Liver (tissue), 8 donors: ENCODE measurements at regions not wholly inside any gene's neighbourhood (a gene's known extent, or its start where the extent isn't known, plus 50 kb on each side); places are given as distances from the start of the nearest gene placed in this dataset.

ENCODE experiments used
- DNase-seq: peaks from one replicate; pipeline ENCODE4 v3.0.0-alpha.2; 2017; ENCODE audit warnings: low spot score
- H3K27ac ChIP-seq, 2 donors: one replicate each; pipeline ENCODE4 v1.7.0; 2013; ENCODE audit warnings: inconsistent platforms in 2 of 2, low read length in 2 of 2, control low read depth in 1 of 2, low read depth in 1 of 2, mild to moderate bottlenecking in 1 of 2
- H3K27me3 ChIP-seq, 4 donors: one replicate each; pipeline versions ENCODE4 v1.6.1 to v1.7.0; 2013; ENCODE audit warnings: low read length in 3 of 4, inconsistent platforms in 1 of 4, mild to moderate bottlenecking in 1 of 4, moderate library complexity in 1 of 4; ENCODE audit not compliant: control insufficient read depth in 4 of 4, insufficient read depth in 4 of 4
- H3K36me3 ChIP-seq, 4 donors: one replicate each; pipeline versions ENCODE4 v1.6.1 to v1.7.0; 2013; ENCODE audit warnings: low read length in 3 of 4, mild to moderate bottlenecking in 3 of 4, low read depth in 1 of 4, moderate library complexity in 1 of 4; ENCODE audit not compliant: control insufficient read depth in 4 of 4, insufficient read depth in 3 of 4
- H3K4me1 ChIP-seq, 4 donors: one replicate each; pipeline versions ENCODE4 v1.6.1 to v1.7.0; 2013; ENCODE audit warnings: low read length in 3 of 4, mild to moderate bottlenecking in 3 of 4, moderate library complexity in 1 of 4; ENCODE audit not compliant: control insufficient read depth in 4 of 4, insufficient read depth in 4 of 4
- H3K4me3 ChIP-seq, 3 donors: one replicate each; pipeline versions ENCODE4 v1.6.1 to v1.7.0; 2013; ENCODE audit warnings: low read length in 3 of 3, control low read depth in 1 of 3, low read depth in 1 of 3, mild to moderate bottlenecking in 1 of 3
- H3K9ac ChIP-seq, 2 donors: one replicate each; pipeline ENCODE4 v1.7.0; 2013; ENCODE audit warnings: low read length in 2 of 2, mild to moderate bottlenecking in 2 of 2, moderate library complexity in 2 of 2, control low read depth in 1 of 2, low read depth in 1 of 2
- H3K9me3 ChIP-seq, 4 donors: one replicate each; pipeline versions ENCODE4 v1.6.1 to v1.7.0; 2013; ENCODE audit warnings: low read length in 3 of 4; ENCODE audit not compliant: control insufficient read depth in 4 of 4
- ATF3 ChIP-seq: IDR thresholded peaks from 2 replicates; pipeline ENCODE4 v1.6.1; 2016; ENCODE audit warnings: antibody characterized with exemption
- CTCF ChIP-seq: fragments of 150-350 bp; IDR thresholded peaks from 2 replicates; pipeline ENCODE4 v1.5.1; 2017; ENCODE audit warnings: improper control_type of control experiment, low read depth, low read length; ENCODE audit not compliant: missing input control
- EGR1 ChIP-seq, 2 donors: IDR thresholded peaks; 2 replicates each; pipeline ENCODE4 v1.6.1; 2016 to 2018; ENCODE audit warnings: antibody characterized with exemption in 2 of 2, low read depth in 2 of 2
- FOXA1 ChIP-seq: IDR thresholded peaks from 2 replicates; pipeline ENCODE4 v1.6.1; 2016; ENCODE audit warnings: antibody characterized with exemption
- FOXA2 ChIP-seq: IDR thresholded peaks from 2 replicates; pipeline ENCODE4 v1.6.1; 2016; ENCODE audit warnings: antibody characterized with exemption
- GABPA ChIP-seq, 2 donors: IDR thresholded peaks in 1 of 2; conservative IDR thresholded peaks in 1 of 2; 2 replicates each; pipeline ENCODE4 v1.6.1; 2016; ENCODE audit warnings: antibody characterized with exemption in 2 of 2, mild to moderate bottlenecking in 1 of 2, moderate library complexity in 1 of 2
- HNF4A ChIP-seq, 2 donors: conservative IDR thresholded peaks; 2 replicates each; pipeline ENCODE4 v1.6.1; 2016; ENCODE audit warnings: antibody characterized with exemption in 2 of 2, mild to moderate bottlenecking in 2 of 2
- HNF4G ChIP-seq: IDR thresholded peaks from 2 replicates; pipeline ENCODE4 v1.6.1; 2016; ENCODE audit warnings: antibody characterized with exemption
- JUND ChIP-seq, 2 donors: IDR thresholded peaks; 2 replicates each; pipeline ENCODE4 v1.6.1; 2016; ENCODE audit warnings: antibody characterized with exemption in 2 of 2
- MAX ChIP-seq: IDR thresholded peaks from 2 replicates; pipeline ENCODE4 v1.6.1; 2016; ENCODE audit warnings: antibody characterized with exemption
- NR2F2 ChIP-seq: IDR thresholded peaks from 2 replicates; pipeline ENCODE4 v1.6.1; 2016; ENCODE audit warnings: antibody characterized with exemption
- RAD21 ChIP-seq, 2 donors: IDR thresholded peaks; 2 replicates each; pipeline ENCODE4 v1.6.1; 2016; ENCODE audit warnings: antibody characterized with exemption in 2 of 2, mild to moderate bottlenecking in 2 of 2
- REST ChIP-seq: IDR thresholded peaks from 2 replicates; pipeline ENCODE4 v1.6.1; 2016; ENCODE audit warnings: antibody characterized with exemption, mild to moderate bottlenecking
- RXRA ChIP-seq, 2 donors: IDR thresholded peaks; 2 replicates each; pipeline ENCODE4 v1.6.1; 2017 to 2018; ENCODE audit warnings: antibody characterized with exemption in 2 of 2, mild to moderate bottlenecking in 1 of 2
- SP1 ChIP-seq: IDR thresholded peaks from 2 replicates; pipeline ENCODE4 v1.6.1; 2018; ENCODE audit warnings: antibody characterized with exemption, mild to moderate bottlenecking
- TAF1 ChIP-seq: conservative IDR thresholded peaks from 2 replicates; pipeline ENCODE4 v1.6.1; 2016; ENCODE audit warnings: antibody characterized with exemption, mild to moderate bottlenecking
- YY1 ChIP-seq: IDR thresholded peaks from 2 replicates; pipeline ENCODE4 v1.6.1; 2016; ENCODE audit warnings: antibody characterized with exemption, mild to moderate bottlenecking
- ZBTB33 ChIP-seq: IDR thresholded peaks from 2 replicates; pipeline ENCODE4 v1.6.1; 2016; ENCODE audit warnings: antibody characterized with exemption
- WGBS: extraction: QIAGEN DNeasy Blood & Tissue Kit; methylation state at CpG from one replicate; pipeline ENCODE4 v1.1.7; 2013; 5-methylcytosine and 5-hydroxymethylcytosine counted together
- donor health status: healthy.
- donor health status: healthy.
- donor health status: healthy.
- donor health status: healthy.
- donor health status: healthy.

- H3K4me1 ChIP-seq, result no peaks in the 10 kb centered on the region
- no peak overlapping the region for H3K9ac ChIP-seq
- no peak for DNase-seq
- no peaks in the 10 kb centered on the region for H3K27me3 ChIP-seq
- H3K9me3 ChIP-seq, result no peaks in the 10 kb centered on the region
- H3K36me3 ChIP-seq, result no peaks in the 10 kb centered on the region
- TF ChIP-seq GABPA (IDR thresholded peaks at IDR 0.05 in 1 of 2, conservative IDR thresholded peaks at IDR 0.05 in 1 of 2) (no peak), MAX (no peak), HNF4A (conservative IDR thresholded peaks at IDR 0.05) (no peak), HNF4G (no peak), JUND (IDR thresholded peaks at IDR 0.05) (no peak), RXRA (IDR thresholded peaks at IDR 0.05) (no peak), EGR1 (IDR thresholded peaks at IDR 0.05; ENCODE audit: low read depth in 2 of 2) (no peak), REST (no peak), YY1 (no peak), FOXA2 (no peak), NR2F2 (no peak), CTCF (no peak), ZBTB33 (no peak), RAD21 (IDR thresholded peaks at IDR 0.05) (no peak), SP1 (no peak), TAF1 (no peak), ATF3 (no peak), FOXA1 (no peak)
- WGBS, result 84% methylated on average over 1 of the region's 1 CpG
- no peak overlapping the region for H3K27ac ChIP-seq
- H3K4me3 ChIP-seq, result no peak overlapping the region
Measured at GRCh38 chr5:25423271-25423670, 778.5 kb upstream of the CDH10 start.

GRCh38 chr5:25419684-25420083 lies 774.9 kb upstream of the CDH10 start:
- Histone ChIP-seq H3K4me3 (no peak overlapping the region), H3K36me3 (no peaks in the 10 kb centered on the region), H3K27me3 (no peaks in the 10 kb centered on the region), H3K9me3 (peaks cover 0 to 1% (median 0%) of the 10 kb centered on the region in 4 donors), H3K4me1 (no peaks in the 10 kb centered on the region), H3K27ac (no peak overlapping the region), H3K9ac (no peak overlapping the region)
- WGBS, result 92% methylated on average over 2 of the region's 2 CpGs
- DNase-seq, result no peak
- no peak for TF ChIP-seq EGR1 (IDR thresholded peaks at IDR 0.05; ENCODE audit: low read depth in 2 of 2)
- no peak for TF ChIP-seq SP1
- no peak for TF ChIP-seq CTCF
- no peak for TF ChIP-seq FOXA1
- no peak for TF ChIP-seq RXRA (IDR thresholded peaks at IDR 0.05)
- TF ChIP-seq REST, result no peak
- no peak for TF ChIP-seq HNF4G
- TF ChIP-seq HNF4A (conservative IDR thresholded peaks at IDR 0.05), result no peak
- TF ChIP-seq TAF1, result no peak
